HEK293 (cell line): ENCODE measurements at regions not wholly inside any gene's neighbourhood (a gene's known extent, or its start where the extent isn't known, plus 50 kb on each side); places are given as distances from the start of the nearest gene placed in this dataset.
A peak's percentile ranks its signal among the peaks of the same experiment; 100 is the strongest.

Experiments used
- CTCF ChIA-PET: fragments of 350-600 bp; formaldehyde crosslinking; extraction: SDS; loops from one replicate; lab custom pipeline; 2021; ENCODE audit warnings: antibody characterized with exemption; lab: Yijun Ruan, JAX
- POLR2A ChIA-PET: fragments of 300-600 bp; formaldehyde crosslinking; extraction: SDS; loops from one replicate; lab custom pipeline; 2020; ENCODE audit warnings: antibody characterized with exemption, inconsistent platforms; lab: Yijun Ruan, JAX
- H3K27ac ChIP-seq: fragments of 200-500 bp; sonication (Bioruptor generic); 2 replicates; pipeline ENCODE4 v1.5.1; 2014; ENCODE audit warnings: low read depth, low read length, control low read depth, inconsistent platforms; ENCODE audit errors: extremely low read depth
- H3K36me3 ChIP-seq, 2 experiments: fragments of 200-500 bp in 1 of 2; sonication (Bioruptor generic) in 1 of 2; 1 replicate in 1 of 2; 2 replicates in 1 of 2; pipeline ENCODE4 v1.5.1; 2014 to 2017; ENCODE audit warnings: inconsistent platforms in 2 of 2, low read length in 2 of 2; ENCODE audit not compliant: control insufficient read depth in 2 of 2, insufficient read depth in 1 of 2
- H3K4me1 ChIP-seq: fragments of 200-500 bp; sonication (Bioruptor generic); 2 replicates; pipeline ENCODE4 v1.5.1; 2014; ENCODE audit warnings: mild to moderate bottlenecking, low read length, inconsistent platforms; ENCODE audit not compliant: control insufficient read depth, insufficient read depth
- H3K4me3 ChIP-seq: 2 replicates; pipeline ENCODE4 v1.5.1; 2011; ENCODE audit warnings: low read depth, mild to moderate bottlenecking, control low read depth, low read length, moderate library complexity
- H3K9me3 ChIP-seq: fragments of 200-500 bp; sonication (Bioruptor generic); 2 replicates; pipeline ENCODE4 v1.5.1; 2014; ENCODE audit warnings: low read depth, low read length, inconsistent platforms; ENCODE audit not compliant: control insufficient read depth, insufficient read depth
- HOXC10 ChIP-seq: sonication (generic); formaldehyde crosslinking; IDR thresholded peaks from 2 replicates; pipeline ENCODE4 v1.8.1; 2023; ENCODE audit warnings: mild to moderate bottlenecking, missing genetic modification reagents
- KLF10 ChIP-seq: fragments of 450-650 bp; IDR thresholded peaks from 2 replicates; pipeline ENCODE4 v1.5.1; 2018; ENCODE audit warnings: missing biosample characterization, mild to moderate bottlenecking, missing genetic modification characterization
- MYNN ChIP-seq: fragments of 450-650 bp; formaldehyde crosslinking; IDR thresholded peaks from 2 replicates; pipeline ENCODE4 v1.5.1; 2016; ENCODE audit warnings: missing biosample characterization, missing genetic modification characterization, borderline replicate concordance
- REPIN1 ChIP-seq: fragments of 450-650 bp; formaldehyde crosslinking; IDR thresholded peaks from 2 replicates; pipeline ENCODE4 v1.5.1; 2017; ENCODE audit warnings: missing biosample characterization, missing genetic modification characterization, low read depth
- SCRT2 ChIP-seq: fragments of 450-650 bp; formaldehyde crosslinking; IDR thresholded peaks from 2 replicates; pipeline ENCODE4 v1.5.1; 2016; ENCODE audit warnings: missing biosample characterization, missing genetic modification characterization
- ZBTB20 ChIP-seq: fragments of 450-650 bp; formaldehyde crosslinking; IDR thresholded peaks from 2 replicates; pipeline ENCODE4 v1.5.1; 2016; ENCODE audit warnings: missing biosample characterization, missing genetic modification characterization
- ZNF138 ChIP-seq: fragments of 450-650 bp; formaldehyde crosslinking; IDR thresholded peaks from 2 replicates; pipeline ENCODE4 v1.5.1; 2016; ENCODE audit warnings: missing biosample characterization, missing genetic modification characterization, borderline replicate concordance
- ZNF140 ChIP-seq: fragments of 450-650 bp; formaldehyde crosslinking; IDR thresholded peaks from 2 replicates; pipeline ENCODE4 v1.5.1; 2016; ENCODE audit warnings: missing biosample characterization, missing genetic modification characterization
- ZNF24 ChIP-seq: fragments of 450-650 bp; formaldehyde crosslinking; IDR thresholded peaks from 2 replicates; pipeline ENCODE4 v1.5.1; 2016; ENCODE audit warnings: missing biosample characterization, missing genetic modification characterization
- ZNF292 ChIP-seq: fragments of 450-650 bp; formaldehyde crosslinking; IDR thresholded peaks from 2 replicates; pipeline ENCODE4 v1.5.1; 2016; ENCODE audit warnings: low read depth, missing biosample characterization, missing genetic modification characterization, borderline replicate concordance
- ZNF311 ChIP-seq: fragments of 450-650 bp; formaldehyde crosslinking; IDR thresholded peaks from 2 replicates; pipeline ENCODE4 v1.5.1; 2017; ENCODE audit warnings: missing biosample characterization, missing genetic modification characterization, borderline replicate concordance
- ZNF423 ChIP-seq: fragments of 450-650 bp; formaldehyde crosslinking; IDR thresholded peaks from 2 replicates; pipeline ENCODE4 v1.5.1; 2016; ENCODE audit warnings: missing biosample characterization, missing genetic modification characterization
- ZNF433 ChIP-seq: fragments of 450-650 bp; formaldehyde crosslinking; IDR thresholded peaks from 2 replicates; pipeline ENCODE4 v1.5.1; 2016; ENCODE audit warnings: missing biosample characterization, missing genetic modification characterization, low read depth
- ZNF513 ChIP-seq: fragments of 450-650 bp; IDR thresholded peaks from 2 replicates; pipeline ENCODE4 v1.5.1; 2018; ENCODE audit warnings: missing biosample characterization, missing genetic modification characterization
- ZNF561 ChIP-seq: fragments of 450-650 bp; IDR thresholded peaks from 2 replicates; pipeline ENCODE4 v1.5.1; 2018; ENCODE audit warnings: missing biosample characterization, missing genetic modification characterization, borderline replicate concordance
- ZNF585B ChIP-seq: fragments of 450-650 bp; formaldehyde crosslinking; IDR thresholded peaks from 2 replicates; pipeline ENCODE4 v1.5.1; 2016; ENCODE audit warnings: missing biosample characterization, missing genetic modification characterization
- ZNF645 ChIP-seq: fragments of 450-650 bp; formaldehyde crosslinking; IDR thresholded peaks from 2 replicates; pipeline ENCODE4; 2016; ENCODE audit warnings: missing biosample characterization, missing genetic modification characterization
- ZNF843 ChIP-seq: fragments of 450-650 bp; formaldehyde crosslinking; IDR thresholded peaks from 2 replicates; pipeline ENCODE4 v1.5.1; 2016; ENCODE audit warnings: missing biosample characterization, missing genetic modification characterization
- TF ChIP-seq, protein P1 (sequence below): fragments of 450-650 bp; formaldehyde crosslinking; IDR thresholded peaks from 2 replicates; pipeline ENCODE4 v1.5.1; 2016; ENCODE audit warnings: missing biosample characterization, missing genetic modification characterization
- TF ChIP-seq, protein P2 (sequence below): fragments of 450-650 bp; formaldehyde crosslinking; IDR thresholded peaks from 2 replicates; pipeline ENCODE4 v1.5.1; 2016; ENCODE audit warnings: missing biosample characterization, missing genetic modification characterization
- TF ChIP-seq, protein P3 (sequence below): fragments of 450-650 bp; formaldehyde crosslinking; IDR thresholded peaks from 2 replicates; pipeline ENCODE4 v1.5.1; 2016; ENCODE audit warnings: missing biosample characterization, missing genetic modification characterization
- TF ChIP-seq, protein P4 (sequence below): fragments of 450-650 bp; formaldehyde crosslinking; IDR thresholded peaks from 2 replicates; pipeline ENCODE4 v1.5.1; 2016; ENCODE audit warnings: missing biosample characterization, missing genetic modification characterization

- H3K36me3 ChIP-seq: no peaks in the 10 kb centered on the region
- H3K4me3 ChIP-seq: no peak overlapping the region
- CTCF ChIA-PET: interaction anchor here (0.5 to 1.1 kb wide), 2 partner anchors 38 to 103 kb away, joined by 3 read pairs; partner anchors contain the start of gene IGFBP3
- H3K4me1 ChIP-seq: peaks cover 5% of the 10 kb centered on the region; the same call in 1 of the 2 replicates
- H3K9me3 ChIP-seq: no peaks in the 10 kb centered on the region
- TF ChIP-seq ZNF140 (tag by site-specific recombination): no peak
- TF ChIP-seq ZNF645 (tag by site-specific recombination): no peak
- no peak for TF ChIP-seq ZNF585B (tag by site-specific recombination)
- TF ChIP-seq ZNF561 (tag by site-specific recombination): no peak
- TF ChIP-seq MYNN (tag by site-specific recombination): no peak
- no peak for TF ChIP-seq ZNF292 (tag by site-specific recombination)
- TF ChIP-seq, protein P1, sequence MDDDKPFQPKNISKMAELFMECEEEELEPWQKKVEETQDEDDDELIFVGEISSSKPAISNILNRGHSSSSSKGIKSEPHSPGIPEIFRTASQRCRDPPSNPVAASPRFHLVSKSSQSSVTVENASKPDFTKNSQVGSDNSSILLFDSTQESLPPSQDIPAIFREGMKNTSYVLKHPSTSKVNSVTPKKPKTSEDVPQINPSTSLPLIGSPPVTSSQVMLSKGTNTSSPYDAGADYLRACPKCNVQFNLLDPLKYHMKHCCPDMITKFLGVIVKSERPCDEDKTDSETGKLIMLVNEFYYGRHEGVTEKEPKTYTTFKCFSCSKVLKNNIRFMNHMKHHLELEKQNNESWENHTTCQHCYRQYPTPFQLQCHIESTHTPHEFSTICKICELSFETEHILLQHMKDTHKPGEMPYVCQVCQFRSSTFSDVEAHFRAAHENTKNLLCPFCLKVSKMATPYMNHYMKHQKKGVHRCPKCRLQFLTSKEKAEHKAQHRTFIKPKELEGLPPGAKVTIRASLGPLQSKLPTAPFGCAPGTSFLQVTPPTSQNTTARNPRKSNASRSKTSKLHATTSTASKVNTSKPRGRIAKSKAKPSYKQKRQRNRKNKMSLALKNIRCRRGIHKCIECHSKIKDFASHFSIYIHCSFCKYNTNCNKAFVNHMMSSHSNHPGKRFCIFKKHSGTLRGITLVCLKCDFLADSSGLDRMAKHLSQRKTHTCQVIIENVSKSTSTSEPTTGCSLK (tag by site-specific recombination): no peak
- TF ChIP-seq, protein P2, sequence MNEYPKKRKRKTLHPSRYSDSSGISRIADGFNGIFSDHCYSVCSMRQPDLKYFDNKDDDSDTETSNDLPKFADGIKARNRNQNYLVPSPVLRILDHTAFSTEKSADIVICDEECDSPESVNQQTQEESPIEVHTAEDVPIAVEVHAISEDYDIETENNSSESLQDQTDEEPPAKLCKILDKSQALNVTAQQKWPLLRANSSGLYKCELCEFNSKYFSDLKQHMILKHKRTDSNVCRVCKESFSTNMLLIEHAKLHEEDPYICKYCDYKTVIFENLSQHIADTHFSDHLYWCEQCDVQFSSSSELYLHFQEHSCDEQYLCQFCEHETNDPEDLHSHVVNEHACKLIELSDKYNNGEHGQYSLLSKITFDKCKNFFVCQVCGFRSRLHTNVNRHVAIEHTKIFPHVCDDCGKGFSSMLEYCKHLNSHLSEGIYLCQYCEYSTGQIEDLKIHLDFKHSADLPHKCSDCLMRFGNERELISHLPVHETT (tag by site-specific recombination): no peak
- TF ChIP-seq, protein P3, sequence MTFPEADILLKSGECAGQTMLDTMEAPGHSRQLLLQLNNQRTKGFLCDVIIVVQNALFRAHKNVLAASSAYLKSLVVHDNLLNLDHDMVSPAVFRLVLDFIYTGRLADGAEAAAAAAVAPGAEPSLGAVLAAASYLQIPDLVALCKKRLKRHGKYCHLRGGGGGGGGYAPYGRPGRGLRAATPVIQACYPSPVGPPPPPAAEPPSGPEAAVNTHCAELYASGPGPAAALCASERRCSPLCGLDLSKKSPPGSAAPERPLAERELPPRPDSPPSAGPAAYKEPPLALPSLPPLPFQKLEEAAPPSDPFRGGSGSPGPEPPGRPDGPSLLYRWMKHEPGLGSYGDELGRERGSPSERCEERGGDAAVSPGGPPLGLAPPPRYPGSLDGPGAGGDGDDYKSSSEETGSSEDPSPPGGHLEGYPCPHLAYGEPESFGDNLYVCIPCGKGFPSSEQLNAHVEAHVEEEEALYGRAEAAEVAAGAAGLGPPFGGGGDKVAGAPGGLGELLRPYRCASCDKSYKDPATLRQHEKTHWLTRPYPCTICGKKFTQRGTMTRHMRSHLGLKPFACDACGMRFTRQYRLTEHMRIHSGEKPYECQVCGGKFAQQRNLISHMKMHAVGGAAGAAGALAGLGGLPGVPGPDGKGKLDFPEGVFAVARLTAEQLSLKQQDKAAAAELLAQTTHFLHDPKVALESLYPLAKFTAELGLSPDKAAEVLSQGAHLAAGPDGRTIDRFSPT: no peak
- no peak for TF ChIP-seq ZNF433 (tag by site-specific recombination)
- TF ChIP-seq ZBTB20 (tag by site-specific recombination): no peak
- no peak for TF ChIP-seq ZNF423 (tag by site-specific recombination)
- TF ChIP-seq ZNF138 (tag by site-specific recombination): no peak
- no peak for TF ChIP-seq ZNF513 (tag by site-specific recombination)
- no peak for TF ChIP-seq ZNF843 (tag by site-specific recombination)
- POLR2A ChIA-PET: no interaction called here
- no peak overlapping the region for H3K27ac ChIP-seq
Observed at GRCh38 chr7:46024263-46024916, 103.3 kb upstream of the IGFBP3 start.

GRCh38 chr7:46022397-46022796, 101.3 kb upstream of the IGFBP3 start:
- Histone ChIP-seq H3K27ac (no peak overlapping the region), H3K36me3 (no peaks in the 10 kb centered on the region)
- TF ChIP-seq ZNF24: no peak
- no peak for TF ChIP-seq ZNF311 (tag by site-specific recombination)
- TF ChIP-seq REPIN1 (tag by site-specific recombination): no peak
- TF ChIP-seq, protein P4, sequence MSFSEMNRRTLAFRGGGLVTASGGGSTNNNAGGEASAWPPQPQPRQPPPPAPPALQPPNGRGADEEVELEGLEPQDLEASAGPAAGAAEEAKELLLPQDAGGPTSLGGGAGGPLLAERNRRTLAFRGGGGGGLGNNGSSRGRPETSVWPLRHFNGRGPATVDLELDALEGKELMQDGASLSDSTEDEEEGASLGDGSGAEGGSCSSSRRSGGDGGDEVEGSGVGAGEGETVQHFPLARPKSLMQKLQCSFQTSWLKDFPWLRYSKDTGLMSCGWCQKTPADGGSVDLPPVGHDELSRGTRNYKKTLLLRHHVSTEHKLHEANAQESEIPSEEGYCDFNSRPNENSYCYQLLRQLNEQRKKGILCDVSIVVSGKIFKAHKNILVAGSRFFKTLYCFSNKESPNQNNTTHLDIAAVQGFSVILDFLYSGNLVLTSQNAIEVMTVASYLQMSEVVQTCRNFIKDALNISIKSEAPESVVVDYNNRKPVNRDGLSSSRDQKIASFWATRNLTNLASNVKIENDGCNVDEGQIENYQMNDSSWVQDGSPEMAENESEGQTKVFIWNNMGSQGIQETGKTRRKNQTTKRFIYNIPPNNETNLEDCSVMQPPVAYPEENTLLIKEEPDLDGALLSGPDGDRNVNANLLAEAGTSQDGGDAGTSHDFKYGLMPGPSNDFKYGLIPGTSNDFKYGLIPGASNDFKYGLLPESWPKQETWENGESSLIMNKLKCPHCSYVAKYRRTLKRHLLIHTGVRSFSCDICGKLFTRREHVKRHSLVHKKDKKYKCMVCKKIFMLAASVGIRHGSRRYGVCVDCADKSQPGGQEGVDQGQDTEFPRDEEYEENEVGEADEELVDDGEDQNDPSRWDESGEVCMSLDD: no peak
- no peak for TF ChIP-seq KLF10 (tag by site-specific recombination)
- TF ChIP-seq HOXC10 (CRISPR knock-in tag): no peak
- TF ChIP-seq SCRT2 (tag by site-specific recombination): 0 out of 2 replicates have a peak, but pooled peaks have one; percentile 23
- TF ChIP-seq, all 188 proteins: peak for 1
- ChIA-PET POLR2A (no interaction called here), CTCF (interaction anchor here (1.2 kb wide), 1 partner anchor 100 kb away, joined by 8 read pairs; no protein-coding TSS in a partner anchor)
- Histone ChIP-seq H3K4me3 (no peak overlapping the region), H3K9me3 (no peaks in the 10 kb centered on the region), H3K4me1 (peaks cover 5% of the 10 kb centered on the region; the same call in 1 of the 2 replicates)
